HUES48 (cell line): ENCODE measurements at regions not wholly inside any gene's neighbourhood (a gene's known extent, or its start where the extent isn't known, plus 50 kb on each side); places are given as distances from the start of the nearest gene placed in this dataset.
"Not testable (repeated sequence)": the region's sequence is repeated elsewhere in the genome, so short reads cannot be mapped to it uniquely, and the experiment has no call there.

Experiments
- H3K27ac ChIP-seq: one replicate; pipeline ENCODE4 v1.7.0; 2013; ENCODE audit warnings: low read depth, low read length, inconsistent platforms
- H3K27me3 ChIP-seq: 2 replicates; pipeline ENCODE4 v1.6.1; 2013; ENCODE audit warnings: mild to moderate bottlenecking, low read length; ENCODE audit not compliant: control insufficient read depth, insufficient read depth
- H3K36me3 ChIP-seq: 2 replicates; pipeline ENCODE4 v1.6.1; 2013; ENCODE audit warnings: low read length; ENCODE audit not compliant: control insufficient read depth, insufficient read depth
- H3K4me1 ChIP-seq: 2 replicates; pipeline ENCODE4 v1.6.1; 2013; ENCODE audit warnings: mild to moderate bottlenecking, low read length; ENCODE audit not compliant: control insufficient read depth, insufficient read depth
- H3K4me3 ChIP-seq: 2 replicates; pipeline ENCODE4 v1.5.1; 2013; ENCODE audit warnings: mild to moderate bottlenecking, low read depth, low read length
- H3K9ac ChIP-seq: 2 replicates; pipeline ENCODE4 v1.6.1; 2013; ENCODE audit warnings: mild to moderate bottlenecking, low read depth, low read length, moderate library complexity
- H3K9me3 ChIP-seq: 2 replicates; pipeline ENCODE4 v1.6.1; 2013; ENCODE audit warnings: low read length; ENCODE audit not compliant: control insufficient read depth, insufficient read depth

DNA sequence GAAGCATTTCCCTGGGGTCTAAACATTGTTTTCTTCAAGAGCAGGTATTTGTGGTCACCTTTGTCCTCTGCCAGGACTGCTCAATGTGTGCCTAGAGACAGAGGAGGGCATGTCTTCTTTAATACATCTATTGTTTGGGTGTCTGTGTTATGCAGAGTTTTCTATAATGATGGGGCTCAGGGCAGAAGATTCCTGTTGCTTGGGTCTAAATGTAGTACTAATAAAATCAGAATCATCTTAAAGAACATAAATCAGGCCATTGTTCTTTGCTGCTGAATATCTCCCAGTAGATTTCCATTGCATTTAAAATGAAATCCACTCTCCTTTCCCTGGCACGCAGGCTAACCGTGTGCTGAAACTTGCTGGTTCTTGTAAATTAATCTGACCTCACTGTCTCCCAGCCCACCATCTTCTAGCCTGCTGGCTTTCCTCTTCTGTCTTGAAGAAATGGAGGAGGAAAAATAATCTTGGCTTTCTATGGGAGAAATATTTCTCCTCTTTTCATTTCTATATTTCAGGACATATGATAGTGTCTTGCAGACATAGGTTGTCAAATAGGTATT lies 1396.8 kb downstream of the GATA3 start:
- Histone ChIP-seq H3K36me3 (no peaks in the 10 kb centered on the region), H3K27ac (no peak overlapping the region), H3K4me3 (no peak overlapping the region), H3K27me3 (no peaks in the 10 kb centered on the region), H3K9ac (no peak overlapping the region), H3K9me3 (peaks cover 3% of the 10 kb centered on the region), H3K4me1 (no peaks in the 10 kb centered on the region)

DNA sequence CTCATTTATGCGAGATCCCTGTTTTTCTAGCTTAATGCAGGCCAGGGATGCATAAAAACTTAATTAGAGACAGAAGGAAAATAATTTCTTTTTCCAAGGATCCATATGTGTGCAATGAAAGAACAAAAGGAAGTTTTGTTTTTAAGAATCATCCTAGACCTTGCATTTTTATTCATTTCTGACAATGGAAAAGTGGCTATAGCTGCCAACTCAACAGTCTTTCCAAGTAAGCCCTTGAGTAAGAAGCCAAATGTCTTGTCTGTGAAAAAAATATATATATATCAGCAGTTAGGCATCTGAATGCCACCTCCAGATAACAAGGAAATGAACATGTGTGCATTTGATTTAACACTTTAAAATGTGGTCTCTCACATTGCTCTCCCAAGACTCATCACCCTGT lies 1397.6 kb downstream of the GATA3 start:
- H3K4me1 ChIP-seq = no peaks in the 10 kb centered on the region
- H3K9ac ChIP-seq = no peak overlapping the region
- H3K9me3 ChIP-seq = peaks cover 3% of the 10 kb centered on the region
- no peaks in the 10 kb centered on the region for H3K36me3 ChIP-seq
- H3K4me3 ChIP-seq = no peak overlapping the region
- H3K27ac ChIP-seq = no peak overlapping the region
- H3K27me3 ChIP-seq = no peaks in the 10 kb centered on the region

DNA sequence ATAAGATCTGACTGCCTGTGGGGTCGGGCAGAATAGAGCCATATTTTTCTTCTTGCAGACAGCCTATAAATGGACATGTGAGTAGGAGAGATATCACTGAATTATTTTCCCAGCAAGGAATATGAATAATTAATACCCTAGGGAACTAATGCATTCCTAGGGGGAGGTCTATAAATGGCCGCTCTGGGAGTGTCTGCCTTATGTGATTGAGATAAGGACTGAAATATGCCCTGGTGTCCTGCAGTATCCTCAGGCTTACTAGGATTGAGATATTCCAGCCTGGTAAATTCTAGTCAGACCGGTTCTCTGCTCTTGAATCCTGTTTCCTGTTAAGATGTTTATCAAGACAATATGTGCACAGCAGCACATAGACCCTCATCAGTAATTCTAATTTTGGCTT lies 1399.4 kb downstream of the GATA3 start:
- H3K27me3 ChIP-seq, H3K4me1 ChIP-seq, H3K9me3 ChIP-seq, H3K9ac ChIP-seq, H3K4me3 ChIP-seq, H3K36me3 ChIP-seq, H3K27ac ChIP-seq: not testable (repeated sequence)

DNA sequence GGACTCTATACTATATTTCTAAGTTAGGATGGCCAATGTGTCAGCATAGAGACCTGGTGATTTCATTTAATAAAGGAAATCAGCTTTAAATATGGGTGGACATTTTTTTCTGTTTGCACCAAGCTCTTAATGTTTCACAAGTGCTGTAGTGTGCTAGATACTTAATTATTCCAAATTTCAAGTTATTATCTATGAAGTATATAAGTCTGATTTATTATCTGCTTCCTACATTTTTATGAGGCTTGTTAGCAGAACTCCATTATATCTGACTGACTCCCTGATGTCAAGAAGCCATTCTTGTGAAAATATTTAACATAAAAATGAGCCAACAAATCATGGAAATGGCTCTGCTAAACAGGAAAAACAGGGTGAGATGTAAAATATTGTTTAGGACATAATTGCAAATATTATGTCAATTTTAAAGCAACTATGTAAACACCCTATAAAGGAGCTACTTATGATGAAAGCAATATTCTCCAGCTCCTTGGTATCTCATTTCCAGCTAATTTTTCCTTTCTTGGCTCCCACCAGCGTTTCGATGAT lies 1415.2 kb downstream of the GATA3 start:
- Histone ChIP-seq H3K9ac (no peak overlapping the region), H3K27me3 (no peaks in the 10 kb centered on the region), H3K27ac (no peak overlapping the region), H3K4me1 (no peaks in the 10 kb centered on the region), H3K4me3 (no peak overlapping the region), H3K36me3 (no peaks in the 10 kb centered on the region), H3K9me3 (no peaks in the 10 kb centered on the region)

DNA sequence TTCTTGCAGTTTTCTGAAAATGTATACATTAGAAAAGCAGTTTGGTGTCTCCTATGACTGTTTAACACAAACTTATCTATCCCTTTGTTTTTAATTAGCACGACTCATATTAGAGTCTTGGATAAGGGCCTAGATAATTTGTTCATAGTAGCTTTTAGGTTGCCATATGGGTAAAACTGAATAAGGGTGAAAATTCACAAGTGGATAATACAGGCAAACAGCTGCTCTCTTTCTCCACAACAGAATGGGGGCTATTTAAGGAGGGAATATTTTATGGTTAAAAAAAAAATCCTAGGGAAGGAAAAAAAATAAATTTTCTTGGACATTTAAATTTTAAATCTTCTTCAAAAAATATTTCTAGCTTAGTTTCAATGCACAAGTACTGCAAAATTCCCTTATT lies 1416.1 kb downstream of the GATA3 start:
- no peaks in the 10 kb centered on the region for H3K36me3 ChIP-seq
- no peak overlapping the region for H3K27ac ChIP-seq

DNA sequence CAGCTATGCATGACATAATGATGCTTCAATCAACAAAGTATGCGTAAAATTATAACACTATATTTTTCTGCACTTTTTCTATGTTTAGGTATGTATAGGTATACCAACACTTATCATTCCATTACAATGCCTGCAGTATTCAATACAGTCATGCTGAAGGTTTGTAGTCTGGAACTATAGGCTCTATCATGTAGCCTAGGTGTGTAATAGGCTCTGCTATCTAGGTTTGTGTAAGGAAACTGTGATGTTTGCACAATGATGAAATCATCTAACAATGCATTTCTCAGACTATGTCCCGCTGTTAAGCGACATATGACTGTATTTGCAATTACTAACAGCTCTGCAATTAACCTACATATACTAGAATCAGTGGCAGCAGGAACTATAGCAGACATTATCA lies 1447.5 kb downstream of the GATA3 start:
- H3K27me3 ChIP-seq = no peaks in the 10 kb centered on the region
- H3K9me3 ChIP-seq = no peaks in the 10 kb centered on the region
- no peaks in the 10 kb centered on the region for H3K4me1 ChIP-seq
- no peak overlapping the region for H3K4me3 ChIP-seq
- no peak overlapping the region for H3K9ac ChIP-seq
- no peak overlapping the region for H3K27ac ChIP-seq
- H3K36me3 ChIP-seq = no peaks in the 10 kb centered on the region

More for the DNA sequence above, 1416.1 kb downstream of the GATA3 start:
- no peak overlapping the region for H3K9ac ChIP-seq
- no peaks in the 10 kb centered on the region for H3K27me3 ChIP-seq
- no peaks in the 10 kb centered on the region for H3K9me3 ChIP-seq
- H3K4me3 ChIP-seq = no peak overlapping the region
- H3K4me1 ChIP-seq = no peaks in the 10 kb centered on the region

DNA sequence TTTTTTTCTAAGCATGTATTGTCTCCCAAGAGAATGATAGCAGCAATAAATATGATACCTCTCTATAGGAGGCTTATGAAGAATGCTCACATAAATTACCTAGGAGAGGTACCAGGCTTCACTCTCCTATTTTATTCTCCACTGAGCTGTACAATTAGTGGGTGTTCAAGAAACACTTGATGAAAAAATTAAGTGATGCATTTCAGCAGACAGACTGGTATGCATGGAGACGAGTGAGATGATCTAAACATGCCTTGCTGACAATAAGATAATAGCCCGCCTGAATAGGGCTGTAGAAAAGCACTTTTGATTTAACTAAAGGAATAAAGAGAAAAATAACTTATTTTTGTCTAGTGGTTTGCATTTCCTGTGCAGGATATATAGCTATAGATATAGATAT lies 1449.7 kb downstream of the GATA3 start:
- no peak overlapping the region for H3K27ac ChIP-seq
- H3K9ac ChIP-seq = no peak overlapping the region
- no peaks in the 10 kb centered on the region for H3K9me3 ChIP-seq
- no peaks in the 10 kb centered on the region for H3K36me3 ChIP-seq
- no peaks in the 10 kb centered on the region for H3K27me3 ChIP-seq
- H3K4me1 ChIP-seq = no peaks in the 10 kb centered on the region
- no peak overlapping the region for H3K4me3 ChIP-seq

DNA sequence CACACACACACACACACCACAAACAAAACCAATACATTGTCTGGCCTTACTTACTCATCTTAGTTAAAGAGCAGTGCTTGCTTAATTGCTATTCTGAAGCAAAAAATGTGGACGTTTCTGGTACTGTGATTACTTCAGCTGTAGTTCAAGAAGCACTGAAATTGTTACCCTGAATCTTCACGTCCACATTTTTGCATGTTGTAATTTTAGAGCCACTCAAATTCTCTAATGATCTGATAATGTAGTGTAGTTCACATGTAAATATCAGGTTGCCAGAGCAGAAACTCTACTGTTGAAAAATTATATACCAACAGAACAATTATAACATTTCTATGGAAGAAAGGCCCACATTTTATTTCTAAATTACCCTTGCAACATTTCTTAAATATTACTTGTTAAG lies 1451.1 kb downstream of the GATA3 start:
- Histone ChIP-seq H3K9me3 (no peaks in the 10 kb centered on the region), H3K27ac (no peak overlapping the region), H3K9ac (no peak overlapping the region), H3K36me3 (no peaks in the 10 kb centered on the region), H3K27me3 (no peaks in the 10 kb centered on the region), H3K4me1 (peaks cover 11% of the 10 kb centered on the region), H3K4me3 (no peak overlapping the region)

DNA sequence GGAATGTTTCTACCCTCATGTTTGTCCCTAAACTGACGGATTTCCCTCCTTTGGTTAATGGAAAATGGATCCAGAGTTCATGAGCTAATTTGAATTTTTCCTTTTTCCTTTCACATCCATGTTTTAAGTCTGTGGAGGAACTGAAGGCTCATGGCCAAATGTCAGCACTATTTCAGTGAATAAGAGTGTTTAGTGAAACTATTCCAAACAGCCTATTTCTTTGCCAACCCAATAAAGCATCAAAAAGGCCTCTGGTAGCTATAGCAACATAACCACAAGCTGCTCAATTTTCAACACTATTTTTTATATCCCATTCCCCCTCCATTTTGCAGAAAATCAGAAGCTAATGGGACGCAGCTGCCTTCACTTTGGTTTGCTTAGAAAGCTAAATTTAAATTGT lies 1454.1 kb downstream of the GATA3 start:
- Histone ChIP-seq H3K4me3 (no peak overlapping the region), H3K27ac (no peak overlapping the region), H3K4me1 (peaks cover 19% of the 10 kb centered on the region), H3K36me3 (no peaks in the 10 kb centered on the region), H3K9ac (no peak overlapping the region), H3K27me3 (no peaks in the 10 kb centered on the region), H3K9me3 (no peaks in the 10 kb centered on the region)

DNA sequence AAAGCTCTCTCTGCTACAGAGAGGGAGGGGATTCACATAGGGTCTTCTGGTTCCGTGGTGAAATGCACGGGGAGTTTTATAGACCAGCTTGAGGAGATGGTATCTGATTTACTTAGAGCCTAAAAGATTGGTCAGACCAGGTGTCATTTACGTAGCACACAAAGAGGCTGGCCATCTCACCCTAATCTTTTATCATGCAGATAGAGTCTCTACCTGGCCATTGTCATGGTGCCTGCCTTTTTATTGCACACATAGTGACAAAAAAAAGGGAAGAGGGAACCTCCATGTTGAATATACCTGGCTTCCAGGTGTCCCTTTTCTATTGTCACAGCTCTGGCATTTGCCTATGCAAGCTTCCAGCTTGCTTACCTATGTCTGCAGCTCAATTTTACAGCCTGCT lies 1456.1 kb downstream of the GATA3 start:
- H3K27me3 ChIP-seq = no peaks in the 10 kb centered on the region
- H3K27ac ChIP-seq = peak overlapping the region; percentile 26
- peak overlapping the region; percentile 24; the same call in 1 of the 2 replicates for H3K4me3 ChIP-seq
- H3K9ac ChIP-seq = peak overlapping the region; percentile 48; the same call in 1 of the 2 replicates
- H3K36me3 ChIP-seq = no peaks in the 10 kb centered on the region
- no peaks in the 10 kb centered on the region for H3K9me3 ChIP-seq
- peaks cover 19% of the 10 kb centered on the region for H3K4me1 ChIP-seq

DNA sequence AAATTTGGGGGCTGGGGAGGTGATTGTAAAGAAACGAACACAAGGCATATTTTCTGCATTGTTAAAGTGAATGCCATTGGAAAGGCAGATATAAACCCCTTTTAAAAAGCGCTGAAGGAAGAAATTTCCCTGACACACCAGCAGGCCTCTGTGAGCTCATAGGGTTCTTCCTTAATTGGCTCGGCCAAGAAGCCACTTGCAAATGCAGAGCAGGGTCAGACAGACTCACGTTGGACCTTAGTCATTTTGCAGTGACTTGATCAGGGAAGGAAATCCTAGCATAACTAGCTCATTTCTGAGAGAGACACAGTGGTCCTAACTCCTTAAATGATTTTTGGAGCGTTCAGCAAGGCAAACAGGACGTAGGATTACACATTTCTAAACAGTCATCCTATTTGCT lies 1461.4 kb downstream of the GATA3 start:
- Histone ChIP-seq H3K9ac (no peak overlapping the region), H3K27me3 (no peaks in the 10 kb centered on the region), H3K27ac (no peak overlapping the region), H3K4me3 (no peak overlapping the region), H3K9me3 (peaks cover 2% of the 10 kb centered on the region; the same call in 1 of the 2 replicates), H3K36me3 (no peaks in the 10 kb centered on the region), H3K4me1 (peaks cover 5% of the 10 kb centered on the region)
